Keratinocyte (primary cell): ENCODE measurements at regions not wholly inside any gene's neighbourhood (a gene's known extent, or its start where the extent isn't known, plus 50 kb on each side); places are given as distances from the start of the nearest gene placed in this dataset.

Experiments used
- DNase-seq: peaks from one replicate; pipeline ENCODE4 v3.0.0-alpha.2; 2011; ENCODE audit warnings: low read depth, missing footprints, low spot score
- FAIRE-seq: peaks from 2 replicates; lab custom pipeline; 2011; peaks lifted over from hg19 to GRCh38; lab: Jason Lieb, UNC
- H2AFZ ChIP-seq: 2 replicates; pipeline ENCODE4 v1.6.0; 2012; ENCODE audit warnings: low read length, control low read depth, inconsistent platforms; ENCODE audit not compliant: control insufficient read depth
- H3K27ac ChIP-seq: 2 replicates; pipeline ENCODE4 v1.5.1; 2011; ENCODE audit warnings: low read length; ENCODE audit not compliant: control insufficient read depth, insufficient read depth
- H3K27me3 ChIP-seq: 3 replicates; pipeline ENCODE4 v1.6.0; 2011; ENCODE audit warnings: low read length; ENCODE audit not compliant: control insufficient read depth, insufficient read depth; ENCODE audit errors: extremely low read depth
- H3K36me3 ChIP-seq, 2 experiments: 2 replicates in 1 of 2; 3 replicates in 1 of 2; pipeline ENCODE4 v1.5.1; 2011; ENCODE audit warnings: low read length in 2 of 2, mild to moderate bottlenecking in 1 of 2; ENCODE audit not compliant: control insufficient read depth in 2 of 2, insufficient read depth in 2 of 2; ENCODE audit errors: extremely low read depth in 1 of 2
- H3K4me1 ChIP-seq: 3 replicates; pipeline ENCODE4 v1.5.1; 2011; ENCODE audit warnings: low read length; ENCODE audit not compliant: control insufficient read depth, insufficient read depth; ENCODE audit errors: extremely low read depth
- H3K4me2 ChIP-seq: 3 replicates; pipeline ENCODE4 v1.6.0; 2011; ENCODE audit warnings: low read depth, low read length; ENCODE audit not compliant: control insufficient read depth, insufficient read depth; ENCODE audit errors: extremely low read depth
- H3K4me3 ChIP-seq, 3 experiments: fragments of 200-600 bp in 1 of 3; sonication (generic) in 1 of 3; 2 replicates in 2 of 3; 3 replicates in 1 of 3; pipeline ENCODE4 v1.5.1; 2011 to 2016; ENCODE audit warnings: low read length in 3 of 3, mild to moderate bottlenecking in 3 of 3, control low read depth in 2 of 3, inconsistent platforms in 1 of 3, low read depth in 1 of 3, mixed read lengths in 1 of 3, mixed run types in 1 of 3, moderate library complexity in 1 of 3; ENCODE audit not compliant: control insufficient read depth in 2 of 3, insufficient read depth in 2 of 3; ENCODE audit errors: extremely low read depth in 1 of 3
- H3K79me2 ChIP-seq: 2 replicates; pipeline ENCODE4 v1.6.0; 2012; ENCODE audit warnings: low read length; ENCODE audit not compliant: control insufficient read depth, insufficient read depth
- H3K9ac ChIP-seq: 3 replicates; pipeline ENCODE4 v1.6.0; 2011; ENCODE audit warnings: low read length; ENCODE audit not compliant: control insufficient read depth, insufficient read depth; ENCODE audit errors: extremely low read depth
- H3K9me1 ChIP-seq: 3 replicates; pipeline ENCODE4 v1.6.0; 2011; ENCODE audit warnings: low read length; ENCODE audit not compliant: control insufficient read depth, insufficient read depth; ENCODE audit errors: extremely low read depth
- H3K9me3 ChIP-seq: 2 replicates; pipeline ENCODE4 v1.5.1; 2012; ENCODE audit warnings: low read depth, low read length; ENCODE audit not compliant: control insufficient read depth
- H4K20me1 ChIP-seq: 3 replicates; pipeline ENCODE4 v1.6.0; 2011; ENCODE audit warnings: low read length; ENCODE audit not compliant: control insufficient read depth, insufficient read depth; ENCODE audit errors: extremely low read depth
- EZH2 ChIP-seq: IDR thresholded peaks from one replicate; pipeline ENCODE4 v1.6.1; 2012; ENCODE audit warnings: inconsistent platforms, mild to moderate bottlenecking, low read length, moderate library complexity
- dilution Hi-C: fragments of 300-500 bp; cut with MboI; formaldehyde crosslinking; loops from one replicate; pipeline ENCODE4 v1.7.0; 2020; ENCODE audit warnings: low sequenced_read_pairs; ENCODE audit not compliant: extremely low pct_ligation_motif_present
- TF ChIP-seq, protein P1 (sequence below), 3 experiments: IDR thresholded peaks in 1 of 3; conservative IDR thresholded peaks in 1 of 3; optimal IDR thresholded peaks in 1 of 3; 2 replicates in 2 of 3; 3 replicates in 1 of 3; pipeline versions ENCODE3 to v1.5.1; 2011; ENCODE audit warnings: low read length in 3 of 3, mild to moderate bottlenecking in 3 of 3, moderate library complexity in 2 of 3, control low read depth in 1 of 3, inconsistent platforms in 1 of 3; ENCODE audit not compliant: insufficient read depth in 2 of 3; ENCODE audit errors: extremely low read depth in 1 of 3

DNA sequence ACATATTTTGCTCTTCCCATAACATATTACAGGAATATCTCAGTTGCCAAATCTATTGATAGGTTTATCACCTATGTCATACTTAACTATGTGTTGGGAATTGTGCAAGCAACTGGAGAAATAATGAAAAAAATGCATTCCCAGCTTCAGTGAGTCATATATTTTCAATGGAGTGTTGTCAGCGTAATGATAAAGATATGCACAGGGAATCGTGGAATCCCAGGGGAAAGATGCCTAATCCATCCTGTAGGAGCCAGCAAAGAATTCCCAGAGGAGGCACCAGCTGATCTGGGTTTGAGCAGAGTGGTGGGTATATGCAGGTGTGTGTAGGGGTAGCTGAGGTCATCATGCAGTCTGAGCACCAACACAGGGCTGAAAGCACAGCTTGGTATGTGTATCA, 213.3 kb upstream of the DAB1 start:
- Histone ChIP-seq H3K9me1 (no peaks in the 10 kb centered on the region), H3K4me2 (no peak overlapping the region), H3K4me3 (no peak overlapping the region), H4K20me1 (no peaks in the 10 kb centered on the region), H3K27ac (no peak overlapping the region), H3K79me2 (no peaks in the 10 kb centered on the region), H3K36me3 (no peaks in the 10 kb centered on the region), H3K9ac (no peak overlapping the region), H2AFZ (no peak overlapping the region), H3K27me3 (no peaks in the 10 kb centered on the region), H3K9me3 (no peaks in the 10 kb centered on the region), H3K4me1 (peaks cover 15% of the 10 kb centered on the region)
- DNase-seq (peak; percentile 33), FAIRE-seq (peak; percentile 64)
- no peak for TF ChIP-seq EZH2
- TF ChIP-seq, protein P1, sequence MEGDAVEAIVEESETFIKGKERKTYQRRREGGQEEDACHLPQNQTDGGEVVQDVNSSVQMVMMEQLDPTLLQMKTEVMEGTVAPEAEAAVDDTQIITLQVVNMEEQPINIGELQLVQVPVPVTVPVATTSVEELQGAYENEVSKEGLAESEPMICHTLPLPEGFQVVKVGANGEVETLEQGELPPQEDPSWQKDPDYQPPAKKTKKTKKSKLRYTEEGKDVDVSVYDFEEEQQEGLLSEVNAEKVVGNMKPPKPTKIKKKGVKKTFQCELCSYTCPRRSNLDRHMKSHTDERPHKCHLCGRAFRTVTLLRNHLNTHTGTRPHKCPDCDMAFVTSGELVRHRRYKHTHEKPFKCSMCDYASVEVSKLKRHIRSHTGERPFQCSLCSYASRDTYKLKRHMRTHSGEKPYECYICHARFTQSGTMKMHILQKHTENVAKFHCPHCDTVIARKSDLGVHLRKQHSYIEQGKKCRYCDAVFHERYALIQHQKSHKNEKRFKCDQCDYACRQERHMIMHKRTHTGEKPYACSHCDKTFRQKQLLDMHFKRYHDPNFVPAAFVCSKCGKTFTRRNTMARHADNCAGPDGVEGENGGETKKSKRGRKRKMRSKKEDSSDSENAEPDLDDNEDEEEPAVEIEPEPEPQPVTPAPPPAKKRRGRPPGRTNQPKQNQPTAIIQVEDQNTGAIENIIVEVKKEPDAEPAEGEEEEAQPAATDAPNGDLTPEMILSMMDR (optimal IDR thresholded peaks at IDR 0.05 in 1 of 3, IDR thresholded peaks at IDR 0.05 in 1 of 3, conservative IDR thresholded peaks at IDR 0.05 in 1 of 3; ENCODE audit: extremely low read depth in 1 of 3, insufficient read depth in 2 of 3, low read length in 3 of 3), result peak in 1 of 3 experiments; percentile 30
- dilution Hi-C loops, result no loop called here

DNA sequence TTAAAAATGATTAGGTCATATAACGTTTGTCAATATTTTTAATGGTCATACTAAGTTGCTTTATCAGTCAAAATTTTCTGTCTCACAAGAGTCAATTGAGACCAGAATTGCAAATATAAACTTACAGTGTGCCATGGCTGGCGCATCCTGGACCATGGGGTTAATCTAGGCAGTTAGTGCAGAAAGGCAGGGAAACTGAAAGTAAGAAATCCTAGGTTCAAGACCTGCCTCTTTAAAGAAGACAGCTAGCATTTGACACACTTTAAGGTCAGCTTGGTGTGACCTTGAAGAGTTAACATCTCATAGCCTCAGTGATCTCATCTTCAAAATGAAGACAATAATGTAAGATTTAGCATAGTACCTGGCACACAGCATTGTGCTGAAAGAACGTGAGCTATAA, 210.0 kb upstream of the DAB1 start:
- H2AFZ ChIP-seq, result no peak overlapping the region
- no peaks in the 10 kb centered on the region for H3K36me3 ChIP-seq
- H3K9ac ChIP-seq, result no peak overlapping the region
- no peak overlapping the region for H3K4me3 ChIP-seq
- no peaks in the 10 kb centered on the region for H3K9me3 ChIP-seq
- no peak overlapping the region for H3K27ac ChIP-seq
- DNase-seq (no peak), FAIRE-seq (no peak)
- dilution Hi-C loops, result no loop called here
- H4K20me1 ChIP-seq, result no peaks in the 10 kb centered on the region
- H3K4me1 ChIP-seq, result peaks cover 15% of the 10 kb centered on the region
- TF ChIP-seq, protein P1 (optimal IDR thresholded peaks at IDR 0.05 in 1 of 3, IDR thresholded peaks at IDR 0.05 in 1 of 3, conservative IDR thresholded peaks at IDR 0.05 in 1 of 3; ENCODE audit: extremely low read depth in 1 of 3, insufficient read depth in 2 of 3, low read length in 3 of 3), result no peak
- TF ChIP-seq EZH2, result no peak
- no peak overlapping the region for H3K4me2 ChIP-seq
- no peaks in the 10 kb centered on the region for H3K9me1 ChIP-seq
- H3K27me3 ChIP-seq, result no peaks in the 10 kb centered on the region
- H3K79me2 ChIP-seq, result no peaks in the 10 kb centered on the region
